GM21526 (cell line): ENCODE measurements at regions not wholly inside any gene's neighbourhood (a gene's known extent, or its start where the extent isn't known, plus 50 kb on each side); places are given as distances from the start of the nearest gene placed in this dataset.
"Not testable (repeated sequence)": the region's sequence is repeated elsewhere in the genome, so short reads cannot be mapped to it uniquely, and the experiment has no call there.

Experiments used
- ATAC-seq: cut with Tn5 transposase; IDR thresholded peaks from one replicate; pipeline ENCODE4 v1.9.1; 2021; ENCODE audit warnings: moderate library complexity; ENCODE audit not compliant: unreplicated experiment, low FRiP score

- peak; percentile 66 for ATAC-seq
These were observed 81.1 kb upstream of the CT45A1 start for GRCh38 chrX:135632353-135632752.

- no peak for ATAC-seq
These were observed 74.2 kb upstream of the CT45A1 start for GRCh38 chrX:135639066-135639780.

- no peak for ATAC-seq
These were observed 69.5 kb upstream of the CT45A1 start for GRCh38 chrX:135643916-135644315.

GRCh38 chrX:135644624-135645023 is 68.8 kb upstream of the CT45A1 start:
- no peak for ATAC-seq

DNA sequence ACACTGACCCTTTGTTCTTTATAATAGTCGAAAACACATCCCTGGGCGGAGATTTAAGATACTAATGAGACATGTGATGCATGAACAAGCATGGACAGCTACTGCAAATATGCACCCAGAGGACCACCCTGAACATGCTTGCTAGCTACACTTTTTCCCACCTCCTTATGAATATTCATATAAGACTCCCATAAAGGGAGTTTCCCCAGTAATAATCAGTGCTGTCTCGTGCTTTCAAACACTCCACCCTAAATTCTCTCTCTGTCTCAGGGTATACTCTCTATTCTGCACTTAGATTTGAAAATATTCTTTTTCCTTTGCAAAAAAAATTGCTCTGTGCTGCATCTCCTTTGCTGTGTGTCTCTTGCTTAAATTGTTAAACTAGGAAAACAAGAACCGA is 64.4 kb upstream of the CT45A1 start:
- no peak for ATAC-seq

- no peak for ATAC-seq
These were observed 63.9 kb upstream of the CT45A1 start for GRCh38 chrX:135649561-135649960.

- no peak for ATAC-seq
These were observed 61.7 kb upstream of the CT45A1 start for GRCh38 chrX:135651647-135652295.

DNA sequence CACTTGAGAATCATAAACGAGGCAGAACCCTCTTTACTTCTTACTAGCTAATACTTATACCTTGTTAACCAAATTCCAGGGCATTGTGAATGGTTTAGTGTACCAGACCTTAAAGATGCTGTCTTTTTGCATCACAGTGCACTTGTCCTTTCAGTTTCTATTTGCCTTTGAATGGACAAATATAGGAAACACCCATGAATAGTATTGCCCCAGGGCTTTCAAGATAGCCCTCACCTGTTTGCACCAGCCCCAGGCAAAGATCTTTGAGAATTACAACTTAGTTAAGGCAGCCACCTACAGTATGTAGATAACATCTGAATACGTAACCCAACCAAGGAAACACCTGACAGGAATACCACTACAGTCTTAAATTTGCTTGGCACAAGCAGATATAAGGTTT is 60.8 kb upstream of the CT45A1 start:
- ATAC-seq = no peak

GRCh38 chrX:135657952-135658654 is 55.3 kb upstream of the CT45A1 start:
- ATAC-seq = not testable (repeated sequence)
